ENCODE measurements at regions not wholly inside any gene's neighbourhood (a gene's known extent, or its start where the extent isn't known, plus 50 kb on each side); places are given as distances from the start of the nearest gene placed in this dataset.

- no peak for DNase-seq
These were observed 115.9 kb downstream of the LY86 start for GRCh38 chr6:6704103-6705060.

- no peak for DNase-seq
These were observed 116.5 kb downstream of the LY86 start for GRCh38 chr6:6705061-6705425.

- DNase-seq: no peak
These were observed 117.6 kb downstream of the LY86 start for GRCh38 chr6:6705915-6706675.

- no peak for DNase-seq
These were observed 118.6 kb downstream of the LY86 start for GRCh38 chr6:6707143-6707542.

- DNase-seq: no peak
These were observed 120.6 kb downstream of the LY86 start for GRCh38 chr6:6709106-6709505.

GRCh38 chr6:6711031-6711785 lies 122.7 kb downstream of the LY86 start:
- no peak for DNase-seq

- DNase-seq: peak; percentile 10
These were observed 123.4 kb downstream of the LY86 start for GRCh38 chr6:6711832-6712448.

GRCh38 chr6:6712449-6713403 lies 124.2 kb downstream of the LY86 start:
- DNase-seq: peak; percentile 20

GRCh38 chr6:6713657-6714056 lies 125.1 kb downstream of the LY86 start:
- peak; percentile 36 for DNase-seq

GRCh38 chr6:6714118-6714897 lies 125.8 kb downstream of the LY86 start:
- no peak for DNase-seq

- no peak for DNase-seq
These were observed 126.4 kb downstream of the LY86 start for GRCh38 chr6:6714953-6715352.

GRCh38 chr6:6715465-6715864 lies 126.9 kb downstream of the LY86 start:
- DNase-seq: no peak

GRCh38 chr6:6716998-6717763 lies 128.7 kb downstream of the LY86 start:
- DNase-seq: no peak

GRCh38 chr6:6717953-6718352 lies 129.4 kb downstream of the LY86 start:
- no peak for DNase-seq

- DNase-seq: no peak
These were observed 133.1 kb downstream of the LY86 start for GRCh38 chr6:6721606-6722005.

- DNase-seq: no peak
These were observed 133.7 kb downstream of the LY86 start for GRCh38 chr6:6722195-6722594.

- no peak for DNase-seq
These were observed 134.8 kb downstream of the LY86 start for GRCh38 chr6:6723361-6723760.

- no peak for DNase-seq
These were observed 135.5 kb downstream of the LY86 start for GRCh38 chr6:6723921-6724538.

All from activated CD4-positive, alpha-beta T cell treated with anti-CD3 and anti-CD28 coated beads, Interleukin-2, Interleukin-6, amounts not matched to agents 100 ng/mL and 50 ng/mL, durations not matched to agents 16 hours and 8 hours (primary cell).